AG08395 (cell line): ENCODE measurements at regions not wholly inside any gene's neighbourhood (a gene's known extent, or its start where the extent isn't known, plus 50 kb on each side); places are given as distances from the start of the nearest gene placed in this dataset.
"Not testable (repeated sequence)": the region's sequence is repeated elsewhere in the genome, so short reads cannot be mapped to it uniquely, and the experiment has no call there.

ENCODE experiments used
- DNase-seq: peaks from one replicate; pipeline ENCODE4 v3.0.0; 2012; ENCODE audit warnings: mixed read lengths, low spot score

- no peak for DNase-seq
Measured at GRCh38 chr14:44785096-44785495, 176.7 kb downstream of the KLHL28 start.

- no peak for DNase-seq
Measured at GRCh38 chr14:44783901-44784300, 177.8 kb downstream of the KLHL28 start.

- no peak for DNase-seq
Measured at GRCh38 chr14:44782775-44783238, 178.9 kb downstream of the KLHL28 start.

GRCh38 chr14:44780989-44781388, 180.8 kb downstream of the KLHL28 start:
- DNase-seq, result no peak

GRCh38 chr14:44778604-44779003, 183.1 kb downstream of the KLHL28 start:
- no peak for DNase-seq

- DNase-seq, result no peak
Measured at GRCh38 chr14:44777584-44777983, 184.2 kb downstream of the KLHL28 start.

- no peak for DNase-seq
Measured at GRCh38 chr14:44775248-44775647, 186.5 kb downstream of the KLHL28 start.

GRCh38 chr14:44774396-44774795, 187.4 kb downstream of the KLHL28 start:
- no peak for DNase-seq

GRCh38 chr14:44771496-44771895, 190.3 kb downstream of the KLHL28 start:
- DNase-seq, result no peak

- no peak for DNase-seq
Measured at GRCh38 chr14:44770201-44770600, 191.5 kb downstream of the KLHL28 start.

GRCh38 chr14:44768935-44769334, 192.8 kb downstream of the KLHL28 start:
- DNase-seq, result no peak

- DNase-seq, result no peak
Measured at GRCh38 chr14:44767646-44768173, 194.0 kb downstream of the KLHL28 start.

GRCh38 chr14:44766285-44766684, 195.5 kb downstream of the KLHL28 start:
- DNase-seq, result no peak

GRCh38 chr14:44763356-44763755, 198.4 kb downstream of the KLHL28 start:
- DNase-seq, result no peak

GRCh38 chr14:44759277-44759676, 202.5 kb downstream of the KLHL28 start:
- no peak for DNase-seq

GRCh38 chr14:44756554-44756953, 205.2 kb downstream of the KLHL28 start:
- no peak for DNase-seq

- DNase-seq, result no peak
Measured at GRCh38 chr14:44745371-44745770, 216.4 kb downstream of the KLHL28 start.

- no peak for DNase-seq
Measured at GRCh38 chr14:44742202-44742601, 219.5 kb downstream of the KLHL28 start.

GRCh38 chr14:44741431-44741830, 220.3 kb downstream of the KLHL28 start:
- DNase-seq, result no peak

- DNase-seq, result no peak
Measured at GRCh38 chr14:44736326-44736725, 225.4 kb downstream of the KLHL28 start.

GRCh38 chr14:44732144-44732543, 225.1 kb upstream of the FSCB start:
- no peak for DNase-seq

GRCh38 chr14:44730860-44731259, 223.8 kb upstream of the FSCB start:
- DNase-seq, result no peak

- DNase-seq, result not testable (repeated sequence)
Measured at GRCh38 chr14:44721395-44721794, 214.3 kb upstream of the FSCB start.

GRCh38 chr14:44720707-44721106, 213.6 kb upstream of the FSCB start:
- no peak for DNase-seq
